HFF-Myc (cell line): ENCODE measurements at regions not wholly inside any gene's neighbourhood (a gene's known extent, or its start where the extent isn't known, plus 50 kb on each side); places are given as distances from the start of the nearest gene placed in this dataset.

Source experiments
- DNase-seq: peaks from one replicate; pipeline ENCODE4 v3.0.0-alpha.2; 2011; ENCODE audit warnings: low read depth; ENCODE audit errors: extremely low read depth
- H3K4me3 ChIP-seq: replicated peaks from 2 replicates; pipeline ENCODE4 v1.5.1; 2011; ENCODE audit warnings: low read depth, mild to moderate bottlenecking, control low read depth, low read length
- CTCF ChIP-seq: IDR thresholded peaks from 2 replicates; pipeline ENCODE4 v1.5.1; 2012; ENCODE audit warnings: mild to moderate bottlenecking, low read depth, low read length, control low read depth; ENCODE audit errors: missing control alignments

GRCh38 chr2:175317751-175318150, 136.2 kb upstream of the ATP5MC3 start:
- DNase-seq: no peak
- TF ChIP-seq CTCF: no peak
- H3K4me3 ChIP-seq: no peak overlapping the region

- H3K4me3 ChIP-seq: no peak overlapping the region
- no peak for DNase-seq
- TF ChIP-seq CTCF: no peak
Measured at GRCh38 chr2:175312137-175312536, 130.6 kb upstream of the ATP5MC3 start.

- no peak for TF ChIP-seq CTCF
Measured at GRCh38 chr2:175310813-175311504, 129.4 kb upstream of the ATP5MC3 start.

GRCh38 chr2:175309799-175310198, 128.3 kb upstream of the ATP5MC3 start:
- TF ChIP-seq CTCF: peak; percentile 50
- DNase-seq: no peak
- no peak overlapping the region for H3K4me3 ChIP-seq

More at GRCh38 chr2:175310813-175311504, 129.4 kb upstream of the ATP5MC3 start:
- H3K4me3 ChIP-seq: no peak overlapping the region
- no peak for DNase-seq

- no peak overlapping the region for H3K4me3 ChIP-seq
- no peak for DNase-seq
- TF ChIP-seq CTCF: no peak
Measured at GRCh38 chr2:175308005-175308404, 126.5 kb upstream of the ATP5MC3 start.

- TF ChIP-seq CTCF: no peak
- H3K4me3 ChIP-seq: no peak overlapping the region
- no peak for DNase-seq
Measured at GRCh38 chr2:175304541-175304940, 123.0 kb upstream of the ATP5MC3 start.

- H3K4me3 ChIP-seq: no peak overlapping the region
- no peak for DNase-seq
- no peak for TF ChIP-seq CTCF
Measured at GRCh38 chr2:175293776-175294175, 112.3 kb upstream of the ATP5MC3 start.
